Esophagus squamous epithelium (tissue), 5 donors: ENCODE measurements at regions not wholly inside any gene's neighbourhood (a gene's known extent, or its start where the extent isn't known, plus 50 kb on each side); places are given as distances from the start of the nearest gene placed in this dataset.
"Not testable (repeated sequence)": the region's sequence is repeated elsewhere in the genome, so short reads cannot be mapped to it uniquely, and the experiment has no call there.

Experiments used
- DNase-seq: peaks from one replicate; lab custom pipeline; 2025; lab: John Stamatoyannopoulos, UW
- H3K27ac ChIP-seq, 4 donors: fragments of 200-600 bp; sonication (generic); one replicate each; pipeline ENCODE4 v1.5.1; 2016 to 2019; ENCODE audit warnings: mild to moderate bottlenecking in 1 of 4
- H3K27me3 ChIP-seq, 4 donors: fragments of 200-600 bp; sonication (generic); 1 replicate in 3 of 4; 2 replicates in 1 of 4; pipeline versions ENCODE4 v1.5.1 to v1.6.0; 2017 to 2021; ENCODE audit warnings: antibody characterized with exemption in 1 of 4
- H3K36me3 ChIP-seq, 3 donors: fragments of 200-600 bp; sonication (generic); one replicate each; pipeline ENCODE4 v1.5.1; 2016 to 2019
- H3K4me1 ChIP-seq, 3 donors: fragments of 200-600 bp; sonication (generic); one replicate each; pipeline ENCODE4 v1.5.1; 2017 to 2019
- H3K4me3 ChIP-seq, 4 donors: fragments of 200-600 bp; sonication (generic); 1 replicate in 3 of 4; 2 replicates in 1 of 4; pipeline ENCODE4 v1.5.1; 2016 to 2019; ENCODE audit warnings: mild to moderate bottlenecking in 2 of 4, moderate library complexity in 1 of 4
- H3K9me3 ChIP-seq, 3 donors: fragments of 200-600 bp; sonication (generic); one replicate each; pipeline ENCODE4 v1.5.1; 2016 to 2019
- CTCF ChIP-seq, 6 experiments: fragments of 450-650 bp in 4 of 6; fragments of 200-600 bp in 2 of 6; sonication (generic) in 2 of 6; IDR thresholded peaks; one replicate each; pipeline ENCODE4 v1.5.1; 2016 to 2019; ENCODE audit warnings: antibody characterized with exemption in 6 of 6, mild to moderate bottlenecking in 4 of 6, moderate library complexity in 4 of 6
- POLR2A ChIP-seq, 4 donors: fragments of 450-650 bp; IDR thresholded peaks; one replicate each; pipeline ENCODE4 v1.6.1; 2017; ENCODE audit warnings: antibody characterized with exemption in 4 of 4, mild to moderate bottlenecking in 4 of 4, moderate library complexity in 3 of 4
- WGBS, 2 donors: methylation state at CpG; one replicate each; pipeline ENCODE4 v1.1.5; 2018; 5-methylcytosine and 5-hydroxymethylcytosine counted together
- intact Hi-C: fragments of 100-400 bp; cut with DNase I; formaldehyde crosslinking; loops from one replicate; pipeline ENCODE4 v1.15.0; 2022
- donor health status: DM: yes; HTN: yes; CAD: no.

GRCh38 chr10:32217216-32217615 lies 129.7 kb downstream of the EPC1 start:
- DNase-seq: no peak
- TF ChIP-seq CTCF (IDR thresholded peaks at IDR 0.05) (no peak), POLR2A (IDR thresholded peaks at IDR 0.05) (no peak)
- no peaks in the 10 kb centered on the region for H3K36me3 ChIP-seq
- H3K27ac ChIP-seq: no peak overlapping the region
- H3K4me3 ChIP-seq: no peak overlapping the region
- no peaks in the 10 kb centered on the region for H3K9me3 ChIP-seq
- 82 to 86% methylated on average over 1 of the region's 1 CpG for WGBS, 2 donors
- no peaks in the 10 kb centered on the region for H3K4me1 ChIP-seq
- intact Hi-C loops: no loop called here
- no peaks in the 10 kb centered on the region for H3K27me3 ChIP-seq

GRCh38 chr10:32213838-32214237 lies 133.1 kb downstream of the EPC1 start:
- intact Hi-C loops, H3K4me3 ChIP-seq, DNase-seq, H3K36me3 ChIP-seq, H3K4me1 ChIP-seq, H3K9me3 ChIP-seq, H3K27me3 ChIP-seq, H3K27ac ChIP-seq: not testable (repeated sequence)
- WGBS, 2 donors: 35 to 55% methylated on average over 3 to 4 of the region's 4 CpGs

GRCh38 chr10:32211046-32211363 lies 136.0 kb downstream of the EPC1 start:
- WGBS, 2 donors: 57 to 63% methylated on average over 3 of the region's 3 CpGs
- Histone ChIP-seq H3K9me3 (no peaks in the 10 kb centered on the region), H3K4me3 (no peak overlapping the region), H3K36me3 (no peaks in the 10 kb centered on the region), H3K27me3 (no peaks in the 10 kb centered on the region), H3K27ac (no peak overlapping the region), H3K4me1 (no peaks in the 10 kb centered on the region)
- intact Hi-C loops: no loop called here
- DNase-seq: no peak
- TF ChIP-seq CTCF (IDR thresholded peaks at IDR 0.05): no peak
- no peak for TF ChIP-seq POLR2A (IDR thresholded peaks at IDR 0.05)

GRCh38 chr10:32210306-32211045 lies 136.5 kb downstream of the EPC1 start:
- 74% methylated on average over 17 to 18 of the region's 18 CpGs for whole genome bisulfite sequencing, 2 donors

GRCh38 chr10:32208005-32208404 lies 139.0 kb downstream of the EPC1 start:
- intact Hi-C loops: not testable (repeated sequence)
- 76 to 86% methylated on average over 7 of the region's 7 CpGs for WGBS, 2 donors

More at GRCh38 chr10:32210306-32211045, 136.5 kb downstream of the EPC1 start:
- no peaks in the 10 kb centered on the region for H3K9me3 ChIP-seq
- H3K4me3 ChIP-seq: no peak overlapping the region
- intact Hi-C loops: no loop called here
- peak in 5 of 6 experiments; percentile 13 to 34 (median 21) for TF ChIP-seq CTCF (IDR thresholded peaks at IDR 0.05)
- no peak for TF ChIP-seq POLR2A (IDR thresholded peaks at IDR 0.05)
- H3K36me3 ChIP-seq: no peaks in the 10 kb centered on the region
- H3K27me3 ChIP-seq: no peaks in the 10 kb centered on the region
- H3K27ac ChIP-seq: no peak overlapping the region
- no peak for DNase-seq
- no peaks in the 10 kb centered on the region for H3K4me1 ChIP-seq

GRCh38 chr10:32207544-32207943 lies 139.4 kb downstream of the EPC1 start:
- Histone ChIP-seq H3K4me1 (no peaks in the 10 kb centered on the region), H3K36me3 (no peaks in the 10 kb centered on the region), H3K4me3 (no peak overlapping the region), H3K27me3 (no peaks in the 10 kb centered on the region), H3K27ac (no peak overlapping the region), H3K9me3 (no peaks in the 10 kb centered on the region)
- DNase-seq: no peak
- intact Hi-C loops: no loop called here
- TF ChIP-seq POLR2A (IDR thresholded peaks at IDR 0.05) (no peak), CTCF (IDR thresholded peaks at IDR 0.05) (peak in 5 of 6 experiments; percentile 46 to 77 (median 59))
- WGBS, 2 donors: 46 to 65% methylated on average over 2 of the region's 2 CpGs

More at GRCh38 chr10:32208005-32208404, 139.0 kb downstream of the EPC1 start:
- H3K27ac ChIP-seq, H3K9me3 ChIP-seq, H3K4me3 ChIP-seq, H3K4me1 ChIP-seq, DNase-seq, H3K36me3 ChIP-seq, H3K27me3 ChIP-seq: not testable (repeated sequence)
